ENCODE measurements at regions not wholly inside any gene's neighbourhood (a gene's known extent, or its start where the extent isn't known, plus 50 kb on each side); places are given as distances from the start of the nearest gene placed in this dataset.

DNA sequence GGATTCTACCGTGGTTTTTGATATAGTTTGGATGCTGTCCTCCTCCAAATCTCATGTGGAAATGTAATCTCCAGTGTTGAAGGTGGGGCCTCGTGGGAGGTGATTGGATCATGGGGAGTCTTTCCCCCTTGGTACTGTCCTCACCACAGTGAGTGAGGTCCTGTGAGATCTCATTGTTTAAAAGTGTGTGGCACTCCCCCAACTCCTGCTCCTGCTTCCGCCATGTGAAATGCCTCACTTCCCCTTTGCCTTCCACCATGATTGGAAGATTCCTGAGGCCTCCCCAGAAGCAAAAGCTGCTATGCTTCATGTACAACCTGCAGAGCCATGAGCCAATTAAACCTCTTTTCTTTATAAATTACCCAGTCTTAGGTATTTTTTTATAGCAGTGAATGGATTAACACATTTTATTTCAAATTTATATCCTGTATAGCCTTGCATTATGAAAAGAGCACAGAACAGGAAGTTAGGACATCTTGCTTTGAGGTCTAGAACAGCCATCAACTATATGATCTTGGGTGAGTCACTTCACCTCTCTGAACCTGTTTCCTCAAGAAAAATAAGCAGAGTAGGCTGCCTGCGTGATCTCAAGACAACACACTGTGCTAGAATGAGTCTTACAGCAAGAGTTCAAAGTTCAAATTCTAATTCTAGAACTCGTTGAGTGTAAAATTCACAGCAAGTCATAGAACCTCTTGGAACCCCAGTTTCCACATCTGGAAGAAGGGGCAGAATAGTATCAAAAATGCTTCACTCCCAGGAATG, 160.9 kb upstream of the EEA1 start:
- H3K27ac ChIP-seq, result peak overlapping the region in 1 of 8 donors; percentile 0
- TF ChIP-seq POLR2AphosphoS5 (IDR thresholded peaks at IDR 0.05), result no peak
- no peak for TF ChIP-seq POLR2A (IDR thresholded peaks at IDR 0.05)
- TF ChIP-seq, protein P1, sequence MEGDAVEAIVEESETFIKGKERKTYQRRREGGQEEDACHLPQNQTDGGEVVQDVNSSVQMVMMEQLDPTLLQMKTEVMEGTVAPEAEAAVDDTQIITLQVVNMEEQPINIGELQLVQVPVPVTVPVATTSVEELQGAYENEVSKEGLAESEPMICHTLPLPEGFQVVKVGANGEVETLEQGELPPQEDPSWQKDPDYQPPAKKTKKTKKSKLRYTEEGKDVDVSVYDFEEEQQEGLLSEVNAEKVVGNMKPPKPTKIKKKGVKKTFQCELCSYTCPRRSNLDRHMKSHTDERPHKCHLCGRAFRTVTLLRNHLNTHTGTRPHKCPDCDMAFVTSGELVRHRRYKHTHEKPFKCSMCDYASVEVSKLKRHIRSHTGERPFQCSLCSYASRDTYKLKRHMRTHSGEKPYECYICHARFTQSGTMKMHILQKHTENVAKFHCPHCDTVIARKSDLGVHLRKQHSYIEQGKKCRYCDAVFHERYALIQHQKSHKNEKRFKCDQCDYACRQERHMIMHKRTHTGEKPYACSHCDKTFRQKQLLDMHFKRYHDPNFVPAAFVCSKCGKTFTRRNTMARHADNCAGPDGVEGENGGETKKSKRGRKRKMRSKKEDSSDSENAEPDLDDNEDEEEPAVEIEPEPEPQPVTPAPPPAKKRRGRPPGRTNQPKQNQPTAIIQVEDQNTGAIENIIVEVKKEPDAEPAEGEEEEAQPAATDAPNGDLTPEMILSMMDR (IDR thresholded peaks at IDR 0.05 in 8 of 11, conservative IDR thresholded peaks at IDR 0.05 in 3 of 11), result no peak
- intact Hi-C loops (cut with DNase I; ENCODE audit: low total_unique reads), result loop anchor here (10.0 kb wide), 1 partner anchor 295 kb away; no protein-coding TSS in a partner anchor
- peaks cover 0 to 14% (median 8%) of the 10 kb centered on the region in 8 donors for H3K9me3 ChIP-seq
- H3K4me1 ChIP-seq, result peaks cover 0 to 9% (median 0%) of the 10 kb centered on the region in 6 donors
- WGBS, 5 donors, result 73 to 85% (median 81%) methylated on average over 5 of the region's 5 CpGs
- H3K36me3 ChIP-seq, result no peaks in the 10 kb centered on the region
- DNase-seq, result no peak
- H3K4me3 ChIP-seq, result no peak overlapping the region
- H3K27me3 ChIP-seq (replicated peaks in 1 of 7), result no peaks in the 10 kb centered on the region

DNA sequence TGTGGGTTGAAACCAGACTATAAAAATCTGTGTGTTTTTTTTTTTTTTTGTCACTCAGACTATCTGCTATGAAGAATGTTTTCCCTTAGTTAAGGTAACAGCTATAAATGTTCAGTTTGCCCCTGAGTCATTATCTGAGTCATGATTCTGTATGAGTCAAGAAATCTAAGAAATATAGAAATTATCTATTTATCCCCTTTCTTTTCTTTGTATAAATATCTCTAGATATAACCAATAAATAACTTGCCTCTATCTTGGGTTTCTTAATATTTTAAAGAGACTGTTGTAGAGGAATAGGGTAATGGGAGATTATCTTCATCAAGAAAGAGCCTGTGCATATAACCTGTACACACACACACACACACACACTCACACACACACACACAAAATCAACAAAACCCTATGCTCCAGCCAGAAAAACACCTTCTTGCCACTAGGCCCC, 161.7 kb upstream of the EEA1 start:
- Histone ChIP-seq H3K36me3 (no peaks in the 10 kb centered on the region), H3K4me1 (peaks cover 0 to 13% (median 0%) of the 10 kb centered on the region in 6 donors), H3K27me3 (replicated peaks in 1 of 7) (no peaks in the 10 kb centered on the region), H3K4me3 (no peak overlapping the region), H3K27ac (no peak overlapping the region), H3K9me3 (peaks cover 0 to 12% (median 7%) of the 10 kb centered on the region in 8 donors)
- TF ChIP-seq POLR2A (IDR thresholded peaks at IDR 0.05) (no peak), POLR2AphosphoS5 (IDR thresholded peaks at IDR 0.05) (no peak)
- TF ChIP-seq, protein P1 (IDR thresholded peaks at IDR 0.05 in 8 of 11, conservative IDR thresholded peaks at IDR 0.05 in 3 of 11), result no peak
- intact Hi-C loops (cut with DNase I; ENCODE audit: low total_unique reads), result loop anchor here (10.0 kb wide), 1 partner anchor 294 kb away; no protein-coding TSS in a partner anchor
- no peak for DNase-seq

DNA sequence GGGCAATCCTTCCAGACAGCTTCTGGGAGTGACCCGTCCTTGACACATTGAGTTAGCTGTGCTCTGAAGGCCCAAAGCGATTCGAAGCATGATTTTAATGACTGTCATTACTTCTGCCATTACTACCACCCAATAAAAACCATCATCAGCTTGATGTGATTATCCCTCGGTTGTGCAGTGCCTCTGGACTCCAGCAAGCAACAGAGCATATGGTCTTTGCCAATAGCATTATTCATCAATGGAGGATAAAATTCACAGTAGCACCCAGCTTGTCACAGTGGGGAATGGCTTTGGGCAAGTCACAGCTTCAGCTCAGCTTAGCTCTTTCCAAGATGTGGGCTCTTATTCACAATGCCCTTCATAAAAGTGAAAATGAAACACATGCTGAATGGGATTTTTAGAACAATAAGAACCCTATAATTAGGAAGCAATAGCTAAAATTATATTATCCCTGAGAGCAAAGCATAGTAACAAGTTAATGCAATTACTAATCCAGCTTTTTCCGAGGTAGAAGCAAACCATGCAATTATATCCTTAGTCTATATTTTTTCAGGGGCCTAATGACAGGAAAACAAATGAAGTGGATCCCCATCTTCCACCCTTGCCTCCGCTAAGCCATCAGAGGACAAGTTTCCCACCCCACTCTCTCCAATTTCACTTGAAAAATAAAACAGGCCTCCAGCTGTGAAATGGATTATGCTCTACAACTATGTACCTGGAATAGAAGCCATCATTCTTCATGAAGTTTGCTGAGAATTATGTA, 163.0 kb upstream of the EEA1 start:
- no peaks in the 10 kb centered on the region for H3K36me3 ChIP-seq
- no peak for DNase-seq
- no peaks in the 10 kb centered on the region for H3K27me3 ChIP-seq (replicated peaks in 1 of 7)
- no peaks in the 10 kb centered on the region for H3K9me3 ChIP-seq
- no peak overlapping the region for H3K4me3 ChIP-seq
- TF ChIP-seq, protein P1 (IDR thresholded peaks at IDR 0.05 in 8 of 11, conservative IDR thresholded peaks at IDR 0.05 in 3 of 11), result no peak
- no peak for TF ChIP-seq POLR2A (IDR thresholded peaks at IDR 0.05)
- 89 to 93% (median 92%) methylated on average over 6 of the region's 6 CpGs for WGBS, 5 donors
- intact Hi-C loops (cut with DNase I; ENCODE audit: low total_unique reads), result loop anchor here (10.0 kb wide), 1 partner anchor 293 kb away; no protein-coding TSS in a partner anchor
- no peak overlapping the region for H3K27ac ChIP-seq
- peaks cover 0 to 13% (median 0%) of the 10 kb centered on the region in 6 donors for H3K4me1 ChIP-seq

- DNase-seq, result no peak
- H3K9me3 ChIP-seq, result no peaks in the 10 kb centered on the region
- intact Hi-C loops (cut with DNase I; ENCODE audit: low total_unique reads), result loop anchor here (10.0 kb wide), 1 partner anchor 292 kb away; no protein-coding TSS in a partner anchor
- no peaks in the 10 kb centered on the region for H3K27me3 ChIP-seq (replicated peaks in 1 of 7)
- TF ChIP-seq POLR2AphosphoS5 (IDR thresholded peaks at IDR 0.05) (no peak), POLR2A (IDR thresholded peaks at IDR 0.05) (no peak)
- TF ChIP-seq, protein P1 (IDR thresholded peaks at IDR 0.05 in 8 of 11, conservative IDR thresholded peaks at IDR 0.05 in 3 of 11), result no peak
- H3K27ac ChIP-seq, result no peak overlapping the region
- WGBS, 5 donors, result 85 to 93% (median 86%) methylated on average over 6 of the region's 6 CpGs
- peaks cover 0 to 16% (median under 1%) of the 10 kb centered on the region in 6 donors for H3K4me1 ChIP-seq
- no peak overlapping the region for H3K4me3 ChIP-seq
- H3K36me3 ChIP-seq, result no peaks in the 10 kb centered on the region
Measured at GRCh38 chr12:93092649-93092945, 163.5 kb upstream of the EEA1 start.

Data from spleen (tissue), 11 donors.